ENCODE measurements at regions not wholly inside any gene's neighbourhood (a gene's known extent, or its start where the extent isn't known, plus 50 kb on each side); places are given as distances from the start of the nearest gene placed in this dataset.

- TF ChIP-seq POLR2A (IDR thresholded peaks at IDR 0.05) (no peak), CTCF (IDR thresholded peaks at IDR 0.05) (no peak)
Observed at GRCh38 chr2:209323738-209324137, 100.1 kb upstream of the MAP2 start.
